Right lobe of liver (tissue), 6 donors: ENCODE measurements at regions not wholly inside any gene's neighbourhood (a gene's known extent, or its start where the extent isn't known, plus 50 kb on each side); places are given as distances from the start of the nearest gene placed in this dataset.

ENCODE experiments used
- ATAC-seq, 4 donors: fragments of 200-7000 bp; cut with Tn5 transposase; one replicate each; pipeline ENCODE4 v1.9.1; 2020; ENCODE audit warnings: mild to moderate bottlenecking in 4 of 4, moderate library complexity in 4 of 4
- DNase-seq, 3 donors: peaks; one replicate each; pipeline ENCODE4 v3.0.0-alpha.2; 2020
- H3K27ac ChIP-seq, 3 donors: fragments of 200-600 bp; one replicate each; pipeline ENCODE4 v1.8.0; 2022
- H3K27me3 ChIP-seq, 2 donors: fragments of 200-600 bp; one replicate each; pipeline ENCODE4 v1.8.0; 2022
- H3K36me3 ChIP-seq, 4 donors: fragments of 200-600 bp; sonication (generic) in 1 of 4; one replicate each; pipeline versions ENCODE4 v1.5.1 to v1.8.0; 2017 to 2022; ENCODE audit warnings: control low read depth in 1 of 4
- H3K4me1 ChIP-seq, 4 donors: fragments of 200-600 bp; sonication (generic) in 1 of 4; one replicate each; pipeline versions ENCODE4 v1.5.1 to v1.8.0; 2017 to 2022; ENCODE audit warnings: control low read depth in 1 of 4
- H3K4me3 ChIP-seq, 3 donors: fragments of 200-600 bp; one replicate each; pipeline ENCODE4 v1.8.0; 2022
- H3K9me3 ChIP-seq, 4 donors: fragments of 200-600 bp; sonication (generic) in 1 of 4; one replicate each; pipeline versions ENCODE4 v1.5.1 to v1.8.0; 2017 to 2022; ENCODE audit warnings: control low read depth in 1 of 4
- POLR2A ChIP-seq: fragments of 450-650 bp; IDR thresholded peaks from one replicate; pipeline ENCODE4 v1.6.1; 2017; ENCODE audit warnings: antibody characterized with exemption, mild to moderate bottlenecking
- WGBS: methylation state at CpG from one replicate; pipeline ENCODE4 v1.1.6; 2018; ENCODE audit warnings: low coverage, low lambda C conversion rate; ENCODE audit not compliant: insufficient coverage; ENCODE audit errors: missing lambda C conversion rate; 5-methylcytosine and 5-hydroxymethylcytosine counted together
- intact Hi-C, 2 donors: fragments of 100-400 bp; cut with DNase I; formaldehyde crosslinking; loops; one replicate each; pipeline versions ENCODE4 v1.11.2 to v1.14.1; 2022
- TF ChIP-seq, protein P1 (sequence below), 4 donors: fragments of 200-600 bp in 3 of 4; fragments of 450-650 bp in 1 of 4; IDR thresholded peaks; one replicate each; pipeline versions ENCODE4 v1.5.1 to v1.8.0; 2016 to 2022; ENCODE audit warnings: antibody characterized with exemption in 4 of 4, mild to moderate bottlenecking in 2 of 4
- donor health status: DM: no; HTN: yes; CAD: no.
- donor health status: DM: no; HTN: no; CAD: no.
- donor health status: DM: no; HTN: no; CAD: no.
- donor health status: DM: no; HTN: yes; CAD: no.
- donor health status: DM: no; HTN: yes; CAD: no.

DNA sequence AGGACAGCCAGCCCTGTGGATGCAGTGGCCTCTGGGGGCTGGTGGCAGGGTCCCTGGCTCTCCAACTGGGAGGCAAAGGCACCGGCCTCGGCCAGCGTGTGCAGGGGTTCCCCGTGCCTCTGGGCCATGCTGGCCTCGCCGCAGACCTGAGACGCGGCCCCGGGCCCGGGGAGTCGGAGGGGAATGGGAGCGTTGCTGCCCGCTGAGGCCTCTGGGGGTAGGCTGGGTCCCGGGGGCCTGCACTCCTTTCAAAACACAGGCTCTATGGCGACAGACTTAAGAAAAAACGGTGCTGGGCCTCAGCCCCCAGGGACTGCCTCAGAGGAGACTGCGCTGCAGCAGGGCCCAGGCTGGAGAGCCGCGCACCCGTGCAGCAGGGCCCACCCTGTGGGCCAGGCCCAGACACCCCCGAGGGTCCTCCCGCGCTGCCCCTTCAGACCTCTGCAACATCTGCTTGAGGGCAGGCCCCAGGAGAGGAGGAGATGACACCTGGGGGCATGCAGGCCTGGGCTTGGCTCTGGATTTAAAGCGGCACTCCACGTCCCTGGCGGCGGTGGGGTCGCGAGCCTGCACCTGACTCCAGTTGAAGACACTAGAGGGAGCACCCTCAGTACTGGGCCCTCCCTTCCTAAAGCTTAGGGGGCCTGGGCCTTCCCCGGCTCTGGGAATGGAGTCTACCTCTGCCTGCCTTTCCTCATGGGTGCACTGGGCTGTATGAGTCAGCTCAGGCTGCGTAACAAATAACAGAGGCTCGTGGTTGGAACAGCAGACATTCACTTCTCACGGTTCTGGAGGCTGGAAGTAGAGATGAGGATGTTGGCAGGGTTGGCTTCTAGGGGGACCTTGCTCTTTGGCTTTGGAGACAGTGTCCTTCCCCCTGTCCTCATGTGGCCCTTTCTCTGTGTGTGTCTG is 117.4 kb upstream of the RPS6KA2 start:
- Histone ChIP-seq H3K27me3 (no peaks in the 10 kb centered on the region), H3K36me3 (no peaks in the 10 kb centered on the region), H3K9me3 (no peaks in the 10 kb centered on the region), H3K4me3 (no peak overlapping the region), H3K27ac (no peak overlapping the region), H3K4me1 (no peaks in the 10 kb centered on the region)
- no peak for TF ChIP-seq POLR2A
- TF ChIP-seq, protein P1, sequence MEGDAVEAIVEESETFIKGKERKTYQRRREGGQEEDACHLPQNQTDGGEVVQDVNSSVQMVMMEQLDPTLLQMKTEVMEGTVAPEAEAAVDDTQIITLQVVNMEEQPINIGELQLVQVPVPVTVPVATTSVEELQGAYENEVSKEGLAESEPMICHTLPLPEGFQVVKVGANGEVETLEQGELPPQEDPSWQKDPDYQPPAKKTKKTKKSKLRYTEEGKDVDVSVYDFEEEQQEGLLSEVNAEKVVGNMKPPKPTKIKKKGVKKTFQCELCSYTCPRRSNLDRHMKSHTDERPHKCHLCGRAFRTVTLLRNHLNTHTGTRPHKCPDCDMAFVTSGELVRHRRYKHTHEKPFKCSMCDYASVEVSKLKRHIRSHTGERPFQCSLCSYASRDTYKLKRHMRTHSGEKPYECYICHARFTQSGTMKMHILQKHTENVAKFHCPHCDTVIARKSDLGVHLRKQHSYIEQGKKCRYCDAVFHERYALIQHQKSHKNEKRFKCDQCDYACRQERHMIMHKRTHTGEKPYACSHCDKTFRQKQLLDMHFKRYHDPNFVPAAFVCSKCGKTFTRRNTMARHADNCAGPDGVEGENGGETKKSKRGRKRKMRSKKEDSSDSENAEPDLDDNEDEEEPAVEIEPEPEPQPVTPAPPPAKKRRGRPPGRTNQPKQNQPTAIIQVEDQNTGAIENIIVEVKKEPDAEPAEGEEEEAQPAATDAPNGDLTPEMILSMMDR (IDR thresholded peaks at IDR 0.05), result no peak
- DNase-seq (no peak), ATAC-seq (peak in 1 of 4 donors; percentile 22)
- intact Hi-C loops, result no loop called here
- 80% methylated on average over 2 of the region's 33 CpGs for WGBS

DNA sequence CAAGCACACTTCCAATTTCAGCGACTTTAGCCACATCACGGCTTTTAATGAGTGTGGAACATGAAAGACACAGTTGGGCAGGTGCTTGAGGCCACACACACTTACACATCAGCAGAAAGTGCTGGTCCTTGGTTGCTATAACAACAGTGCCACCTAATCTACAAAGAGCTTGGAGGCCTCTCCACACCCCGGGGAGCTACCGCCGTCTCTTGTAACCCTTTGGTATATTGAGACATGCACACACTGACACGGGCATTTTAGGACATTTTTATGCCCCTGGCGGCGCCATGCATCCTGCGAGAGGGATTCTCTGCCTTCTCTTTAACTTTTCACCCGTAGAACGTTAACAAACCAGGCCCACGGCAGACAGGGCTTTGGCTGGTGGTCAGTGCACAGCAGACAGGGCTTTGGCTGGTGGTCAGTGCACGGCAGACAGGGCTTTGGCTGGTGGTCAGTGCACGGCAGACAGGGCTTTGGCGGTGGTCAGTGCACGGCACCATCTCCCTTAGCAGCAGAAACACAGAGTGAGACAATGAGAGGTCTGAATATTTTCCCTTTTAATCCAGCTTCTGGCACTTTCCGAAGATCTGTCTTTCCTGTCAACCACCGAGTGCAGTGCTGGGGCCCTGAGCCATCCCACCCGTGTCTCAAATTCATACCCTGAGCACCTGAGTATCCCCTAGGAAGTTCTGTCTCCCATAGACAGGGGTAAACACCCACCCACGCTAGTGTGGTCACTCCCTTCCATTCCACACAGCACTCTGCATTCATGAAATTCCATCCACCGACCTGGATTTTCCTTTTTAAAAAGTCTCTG is 116.6 kb upstream of the RPS6KA2 start:
- no peaks in the 10 kb centered on the region for H3K36me3 ChIP-seq
- ATAC-seq (no peak), DNase-seq (no peak)
- intact Hi-C loops, result no loop called here
- no peaks in the 10 kb centered on the region for H3K9me3 ChIP-seq
- no peak for TF ChIP-seq POLR2A
- TF ChIP-seq, protein P1 (IDR thresholded peaks at IDR 0.05), result no peak
- no peak overlapping the region for H3K4me3 ChIP-seq
- WGBS, result 80% methylated on average over 17 of the region's 21 CpGs
- no peaks in the 10 kb centered on the region for H3K27me3 ChIP-seq
- H3K4me1 ChIP-seq, result no peaks in the 10 kb centered on the region
- H3K27ac ChIP-seq, result no peak overlapping the region

DNA sequence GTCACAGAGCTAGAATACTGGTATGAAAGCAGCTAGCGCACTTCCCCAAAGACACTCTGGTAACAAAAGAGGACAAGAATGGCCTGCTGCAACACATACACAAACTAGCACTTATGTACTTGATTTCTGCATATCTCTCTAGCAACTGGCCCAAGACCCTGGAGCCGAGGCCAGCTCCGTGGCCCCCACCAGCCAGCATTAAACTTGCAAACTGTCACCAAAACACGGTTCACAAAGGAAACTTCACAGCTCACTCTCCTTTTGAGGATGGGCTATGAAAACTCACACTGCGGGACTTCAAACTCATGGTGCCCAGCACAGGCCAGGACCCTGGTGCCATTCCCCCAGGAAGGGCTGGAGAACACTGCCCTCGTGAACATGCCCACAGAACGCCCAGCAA is 115.9 kb upstream of the RPS6KA2 start:
- H3K36me3 ChIP-seq, result no peaks in the 10 kb centered on the region
- H3K4me3 ChIP-seq, result no peak overlapping the region
- TF ChIP-seq POLR2A, result no peak
- TF ChIP-seq, protein P1 (IDR thresholded peaks at IDR 0.05), result no peak
- H3K27ac ChIP-seq, result no peak overlapping the region
- no peak for ATAC-seq
- intact Hi-C loops, result no loop called here
- H3K4me1 ChIP-seq, result no peaks in the 10 kb centered on the region
- no peaks in the 10 kb centered on the region for H3K9me3 ChIP-seq
- no peaks in the 10 kb centered on the region for H3K27me3 ChIP-seq
- 84% methylated on average over 3 of the region's 7 CpGs for WGBS
- DNase-seq, result no peak

GRCh38 chr6:166739976-166740318 is 112.9 kb upstream of the RPS6KA2 start:
- intact Hi-C loops, result no loop called here
- H3K36me3 ChIP-seq, result no peaks in the 10 kb centered on the region
- H3K9me3 ChIP-seq, result no peaks in the 10 kb centered on the region
- H3K27ac ChIP-seq, result no peak overlapping the region
- H3K4me3 ChIP-seq, result no peak overlapping the region
- H3K4me1 ChIP-seq, result no peaks in the 10 kb centered on the region
- no CpG with 5 or more reads among the region's 1 CpG for WGBS
- ATAC-seq (no peak), DNase-seq (no peak)
- no peaks in the 10 kb centered on the region for H3K27me3 ChIP-seq
- TF ChIP-seq, protein P1 (IDR thresholded peaks at IDR 0.05), result no peak
- TF ChIP-seq POLR2A, result no peak
